ENCODE measurements at regions not wholly inside any gene's neighbourhood (a gene's known extent, or its start where the extent isn't known, plus 50 kb on each side); places are given as distances from the start of the nearest gene placed in this dataset.
A peak's percentile ranks its signal among the peaks of the same experiment; 100 is the strongest.

GRCh38 chr1:184253921-184254320 lies 132.9 kb upstream of the C1orf21 start:
- TF ChIP-seq CTCF (IDR thresholded peaks at IDR 0.05; ENCODE audit: insufficient read depth, missing control alignments), result no peak
- DNase-seq (ENCODE audit: insufficient read length, low spot score) (no peak), FAIRE-seq (peak; percentile 16)

- TF ChIP-seq CTCF (IDR thresholded peaks at IDR 0.05; ENCODE audit: insufficient read depth, missing control alignments), result no peak
- DNase-seq (ENCODE audit: insufficient read length, low spot score), result no peak
- FAIRE-seq, result no peak
Observed at GRCh38 chr1:184254849-184255248, 132.0 kb upstream of the C1orf21 start.

GRCh38 chr1:184255560-184255959 lies 131.3 kb upstream of the C1orf21 start:
- DNase-seq (ENCODE audit: insufficient read length, low spot score), result no peak
- no peak for TF ChIP-seq CTCF (IDR thresholded peaks at IDR 0.05; ENCODE audit: insufficient read depth, missing control alignments)

GRCh38 chr1:184257873-184258272 lies 129.0 kb upstream of the C1orf21 start:
- FAIRE-seq (no peak), DNase-seq (ENCODE audit: insufficient read length, low spot score) (no peak)
- no peak for TF ChIP-seq CTCF (IDR thresholded peaks at IDR 0.05; ENCODE audit: insufficient read depth, missing control alignments)

More at GRCh38 chr1:184255560-184255959, 131.3 kb upstream of the C1orf21 start:
- FAIRE-seq, result no peak

- DNase-seq (ENCODE audit: insufficient read length, low spot score), result no peak
- FAIRE-seq, result no peak
- no peak for TF ChIP-seq CTCF (IDR thresholded peaks at IDR 0.05; ENCODE audit: insufficient read depth, missing control alignments)
Observed at GRCh38 chr1:184258525-184258924, 128.3 kb upstream of the C1orf21 start.

GRCh38 chr1:184260382-184260781 lies 126.4 kb upstream of the C1orf21 start:
- FAIRE-seq, result no peak

GRCh38 chr1:184262109-184262508 lies 124.7 kb upstream of the C1orf21 start:
- TF ChIP-seq CTCF (IDR thresholded peaks at IDR 0.05; ENCODE audit: insufficient read depth, missing control alignments), result no peak
- DNase-seq (ENCODE audit: insufficient read length, low spot score) (no peak), FAIRE-seq (no peak)

More at GRCh38 chr1:184260382-184260781, 126.4 kb upstream of the C1orf21 start:
- no peak for TF ChIP-seq CTCF (IDR thresholded peaks at IDR 0.05; ENCODE audit: insufficient read depth, missing control alignments)
- DNase-seq (ENCODE audit: insufficient read length, low spot score), result no peak
